ENCODE measurements at regions not wholly inside any gene's neighbourhood (a gene's known extent, or its start where the extent isn't known, plus 50 kb on each side); places are given as distances from the start of the nearest gene placed in this dataset.
"Not testable (repeated sequence)": the region's sequence is repeated elsewhere in the genome, so short reads cannot be mapped to it uniquely, and the experiment has no call there.

GRCh38 chr15:92821491-92822116, 78.5 kb upstream of the CHD2 start:
- DNase-seq = no peak

GRCh38 chr15:92822216-92823144, 77.6 kb upstream of the CHD2 start:
- DNase-seq = no peak

- DNase-seq = no peak
Measured at GRCh38 chr15:92825985-92826384, 74.1 kb upstream of the CHD2 start.

- not testable (repeated sequence) for DNase-seq
Measured at GRCh38 chr15:92827991-92828390, 72.1 kb upstream of the CHD2 start.

DNA sequence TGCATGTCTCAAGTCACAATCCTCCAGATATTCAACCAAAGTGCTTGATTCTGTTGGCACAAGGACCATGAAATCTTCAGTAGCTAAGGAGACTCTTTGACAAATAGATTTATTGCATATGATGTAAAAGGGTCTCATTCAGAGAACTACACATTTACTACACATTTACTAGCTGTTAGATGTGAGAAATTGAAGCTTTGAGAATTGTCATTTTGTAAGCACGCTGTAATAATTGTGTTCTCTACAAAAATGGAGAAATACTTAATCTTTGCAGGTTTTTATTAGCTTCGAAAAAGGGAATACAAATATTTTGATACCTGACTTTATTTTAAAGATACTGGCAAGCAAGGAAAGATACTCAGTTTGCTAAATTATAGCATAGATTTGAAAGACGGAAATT, 70.2 kb upstream of the CHD2 start:
- DNase-seq = no peak

GRCh38 chr15:92831336-92831654, 68.8 kb upstream of the CHD2 start:
- no peak for DNase-seq

GRCh38 chr15:92831655-92832328, 68.3 kb upstream of the CHD2 start:
- peak; percentile 92 to 93 for DNase-seq

- no peak for DNase-seq
Measured at GRCh38 chr15:92833106-92833433, 67.1 kb upstream of the CHD2 start.

GRCh38 chr15:92833493-92834271, 66.4 kb upstream of the CHD2 start:
- no peak for DNase-seq

GRCh38 chr15:92839696-92840095, 60.4 kb upstream of the CHD2 start:
- DNase-seq = no peak

DNA sequence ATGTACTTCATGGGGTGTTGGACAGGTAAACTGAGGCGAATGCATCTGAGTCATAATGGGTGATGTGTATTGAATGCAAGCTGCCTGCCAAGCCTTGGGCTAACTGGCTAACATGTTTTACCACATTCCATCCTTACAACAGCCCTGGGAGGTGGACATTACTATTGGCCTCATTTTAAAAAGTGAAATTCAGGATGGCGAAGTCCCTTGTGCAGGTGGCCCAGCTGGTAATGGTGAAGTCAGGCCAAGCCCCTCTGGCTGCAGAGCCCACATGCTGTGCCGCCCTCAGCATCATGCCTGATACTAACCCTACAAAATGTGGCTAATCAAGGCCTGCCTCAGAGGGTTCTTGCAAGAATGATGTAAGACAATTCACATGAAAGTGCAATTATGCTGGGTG, 60.0 kb upstream of the CHD2 start:
- no peak for DNase-seq

- no peak for DNase-seq
Measured at GRCh38 chr15:92843326-92843725, 56.8 kb upstream of the CHD2 start.

GRCh38 chr15:92843814-92844213, 56.3 kb upstream of the CHD2 start:
- DNase-seq = no peak

DNA sequence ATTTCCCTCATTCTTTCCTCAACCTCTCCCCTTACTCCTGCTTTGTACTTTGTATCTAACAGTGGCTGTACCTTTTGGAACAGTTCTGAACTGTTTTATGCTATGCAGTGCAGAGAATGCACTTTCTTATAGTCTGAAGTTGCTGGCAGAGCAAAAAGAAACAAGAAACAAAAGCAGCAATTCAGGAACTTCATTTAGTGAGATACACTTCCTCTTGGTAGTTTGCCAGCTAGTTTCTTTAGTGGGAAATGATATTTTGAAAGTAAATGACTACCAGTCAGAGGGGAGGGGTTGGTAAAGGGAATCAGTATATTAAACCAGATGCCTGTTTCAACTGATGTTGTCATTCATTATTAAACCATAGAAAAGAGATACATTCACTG, 55.0 kb upstream of the CHD2 start:
- DNase-seq = peak in 1 of 2 donors; percentile 66

DNA sequence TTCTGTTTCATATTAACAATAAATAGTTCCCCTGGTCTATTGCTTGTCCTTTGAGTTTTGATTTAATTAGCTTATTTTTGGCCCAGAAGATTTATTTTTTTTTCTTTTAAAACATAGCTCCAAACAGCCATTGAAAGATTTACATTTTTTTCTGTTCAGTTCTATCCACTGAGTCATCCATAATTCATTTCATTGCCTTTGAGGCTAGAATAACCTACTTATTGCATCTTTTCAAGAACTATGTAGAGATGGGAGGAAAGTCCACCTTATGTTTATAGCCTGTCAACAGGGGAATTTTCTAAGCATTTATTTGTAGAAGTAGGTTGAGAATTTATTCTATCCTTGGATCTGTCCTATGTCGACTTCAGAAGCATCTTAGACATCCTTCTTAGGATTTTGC, 53.4 kb upstream of the CHD2 start:
- DNase-seq = no peak

GRCh38 chr15:92847841-92848240, 52.3 kb upstream of the CHD2 start:
- DNase-seq = no peak

DNA sequence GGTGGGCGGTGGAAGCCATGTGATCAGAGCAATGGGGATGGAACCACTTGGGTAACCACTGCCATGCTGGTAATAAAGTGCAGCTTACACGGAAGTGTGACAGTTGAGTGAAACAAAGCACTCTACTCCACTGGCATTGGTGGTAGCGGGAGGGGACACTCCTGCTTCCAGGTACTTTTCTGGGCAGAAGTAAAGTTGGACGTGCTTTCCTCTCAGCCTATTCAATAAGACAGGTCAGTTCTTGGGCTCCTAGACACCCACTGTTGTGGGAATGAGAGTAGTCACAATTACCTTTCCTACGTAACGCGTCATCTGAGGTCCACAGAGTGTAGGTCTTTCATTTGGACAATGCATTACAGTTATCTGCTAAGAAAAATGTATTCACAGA, 51.7 kb upstream of the CHD2 start:
- DNase-seq = no peak

DNA sequence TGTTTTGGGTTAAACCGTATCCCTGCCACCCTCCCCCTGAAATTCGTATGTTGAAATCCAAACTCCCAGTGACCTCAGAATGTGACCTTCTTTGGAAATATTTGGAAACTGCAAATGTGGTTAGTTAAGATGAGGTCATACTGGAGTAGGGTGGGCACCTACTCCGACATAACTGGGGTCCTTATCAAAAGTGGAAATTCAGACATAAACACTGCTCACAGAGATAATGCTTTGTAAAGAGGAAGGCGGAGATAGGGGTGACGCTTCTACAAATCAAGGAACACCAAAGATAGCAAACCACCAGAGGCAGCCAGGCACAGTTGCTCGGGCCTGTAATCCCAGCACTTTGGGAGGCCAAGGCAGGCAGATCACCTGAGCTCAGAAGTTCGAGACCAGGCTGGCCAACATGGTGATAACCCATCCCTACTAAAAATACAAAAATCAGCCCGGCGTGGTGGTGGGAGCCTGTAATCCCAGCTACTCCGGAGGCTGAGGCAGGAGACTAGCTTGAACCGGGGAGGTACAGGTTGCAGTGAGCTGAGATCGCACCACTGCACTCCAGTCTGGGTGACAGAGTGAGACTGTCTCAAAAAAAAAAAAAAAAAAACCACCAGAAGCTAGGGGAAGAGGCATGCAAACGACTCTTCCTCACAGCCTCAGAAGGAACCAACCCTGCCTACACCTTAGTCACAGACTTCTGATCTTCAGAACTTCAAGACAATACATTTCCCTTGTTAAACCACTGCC, 51.1 kb upstream of the CHD2 start:
- DNase-seq = no peak

- not testable (repeated sequence) for DNase-seq
Measured at GRCh38 chr15:92850218-92850617, 49.9 kb upstream of the CHD2 start.

All from right lung (tissue), 2 donors.